HG03175 (cell line): ENCODE measurements at regions not wholly inside any gene's neighbourhood (a gene's known extent, or its start where the extent isn't known, plus 50 kb on each side); places are given as distances from the start of the nearest gene placed in this dataset.

Experiments used
- ATAC-seq: cut with Tn5 transposase; IDR thresholded peaks from one replicate; pipeline ENCODE4 v1.9.1; 2021; ENCODE audit warnings: mild to moderate bottlenecking, moderate library complexity; ENCODE audit not compliant: unreplicated experiment

GRCh38 chr9:90307891-90308290 lies 334.7 kb downstream of the DIRAS2 start:
- ATAC-seq = no peak

DNA sequence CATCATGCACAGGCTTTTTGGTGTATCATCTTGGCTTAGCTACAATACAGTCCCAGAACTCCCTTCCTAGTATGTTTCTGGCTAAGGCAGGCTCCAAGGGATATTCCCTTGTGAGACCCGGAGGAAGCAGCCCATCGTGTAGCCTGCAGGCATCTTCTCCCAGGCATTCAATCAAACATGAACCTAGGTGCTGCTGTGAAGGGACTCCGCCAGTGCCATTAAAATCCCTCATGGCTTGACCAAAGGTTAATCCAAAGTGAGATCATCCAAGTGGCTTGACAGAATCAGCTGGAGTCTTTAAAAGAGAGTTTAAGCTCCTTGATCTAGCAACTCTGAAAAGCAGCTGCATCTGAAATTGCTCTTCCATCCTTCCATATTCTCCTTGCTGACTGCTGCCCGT lies 333.9 kb downstream of the DIRAS2 start:
- no peak for ATAC-seq

DNA sequence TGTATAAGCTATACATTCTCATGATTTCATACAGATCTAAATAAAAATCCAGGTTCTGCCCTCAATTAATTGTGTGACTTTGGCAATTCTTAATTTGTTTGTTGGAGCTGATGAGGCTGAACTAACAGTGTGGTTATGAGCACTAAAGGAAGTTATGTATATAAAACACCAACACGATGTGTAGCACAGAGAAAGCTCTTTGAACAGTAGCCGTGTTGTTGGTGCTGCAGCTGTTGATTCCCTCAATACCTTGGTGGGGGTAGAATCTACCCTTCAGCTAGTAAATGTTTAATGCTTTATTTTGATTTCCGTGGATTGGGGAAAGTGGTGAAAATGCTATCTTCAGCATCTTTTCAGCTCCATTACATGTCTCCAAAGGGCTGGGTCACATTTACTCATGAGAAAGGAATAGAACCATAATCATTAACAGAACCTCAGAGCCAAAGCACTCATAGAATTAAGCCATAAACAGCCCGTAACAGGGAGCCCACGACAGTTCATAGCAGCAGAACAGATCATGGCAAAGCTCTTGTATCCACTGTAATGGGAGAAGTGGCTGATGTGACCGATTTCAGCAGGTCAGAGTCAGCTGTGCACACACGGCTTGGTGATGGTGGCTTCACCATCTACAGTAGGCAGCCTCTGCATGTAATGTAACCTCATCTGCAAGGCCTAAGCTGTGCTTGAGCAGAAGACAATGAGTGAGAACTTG lies 332.7 kb downstream of the DIRAS2 start:
- ATAC-seq = no peak

DNA sequence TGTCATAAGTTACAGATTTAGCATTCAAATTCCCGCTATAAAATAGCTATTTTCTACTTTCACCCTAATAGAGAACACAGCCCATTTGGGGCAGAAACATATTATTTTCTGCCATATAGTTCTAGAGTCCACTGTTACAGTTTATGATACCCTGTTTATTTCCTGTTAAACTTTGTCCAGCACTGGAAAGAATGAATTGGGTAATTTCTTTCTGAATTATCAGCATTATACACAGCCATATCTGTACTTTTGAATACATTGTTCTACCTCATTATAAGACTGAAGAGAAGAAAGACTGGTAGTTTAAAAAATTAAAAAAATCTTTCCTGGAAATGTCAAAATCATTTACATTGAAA lies 332.1 kb downstream of the DIRAS2 start:
- ATAC-seq = no peak

DNA sequence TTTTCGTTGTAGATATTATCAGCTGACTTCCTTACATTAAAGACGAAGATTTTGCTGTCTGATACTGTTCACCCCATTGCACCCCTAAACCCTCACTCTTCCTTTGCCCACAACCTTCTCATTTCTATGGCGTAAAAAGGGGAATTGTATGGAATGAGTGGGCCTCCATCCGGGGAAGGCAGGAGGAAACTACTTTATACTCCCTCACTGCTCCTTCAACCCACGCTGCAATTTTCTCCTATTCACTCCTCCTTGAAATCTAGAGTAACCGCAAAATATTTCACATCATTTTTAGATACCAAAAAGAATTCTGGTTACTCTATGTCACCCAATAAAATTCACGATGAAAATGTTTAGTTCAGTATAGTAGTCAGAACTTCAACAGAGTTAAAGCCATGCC lies 330.8 kb downstream of the DIRAS2 start:
- no peak for ATAC-seq

DNA sequence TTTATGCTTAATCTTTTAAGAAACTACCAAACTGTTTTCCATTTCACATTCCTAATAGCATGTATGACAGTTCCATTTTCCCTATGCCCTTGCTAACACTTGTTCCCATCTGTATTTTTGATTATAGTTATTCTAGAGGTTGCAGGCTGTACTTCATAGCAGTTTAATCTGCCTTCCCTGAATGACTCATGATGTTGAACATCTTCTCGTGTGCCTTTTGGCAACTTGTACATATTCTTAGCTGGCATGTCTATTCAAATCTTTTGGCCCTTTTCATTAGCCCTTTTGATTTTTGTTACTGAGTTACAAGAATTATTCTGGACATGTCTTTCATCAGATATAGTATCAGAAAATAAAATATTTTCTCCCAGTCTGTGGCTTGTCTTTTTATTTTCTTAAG lies 320.3 kb downstream of the DIRAS2 start:
- no peak for ATAC-seq

- ATAC-seq = no peak
Measured at GRCh38 chr9:90325913-90326653, 316.5 kb downstream of the DIRAS2 start.

GRCh38 chr9:90330231-90330630 lies 312.4 kb downstream of the DIRAS2 start:
- ATAC-seq = no peak

DNA sequence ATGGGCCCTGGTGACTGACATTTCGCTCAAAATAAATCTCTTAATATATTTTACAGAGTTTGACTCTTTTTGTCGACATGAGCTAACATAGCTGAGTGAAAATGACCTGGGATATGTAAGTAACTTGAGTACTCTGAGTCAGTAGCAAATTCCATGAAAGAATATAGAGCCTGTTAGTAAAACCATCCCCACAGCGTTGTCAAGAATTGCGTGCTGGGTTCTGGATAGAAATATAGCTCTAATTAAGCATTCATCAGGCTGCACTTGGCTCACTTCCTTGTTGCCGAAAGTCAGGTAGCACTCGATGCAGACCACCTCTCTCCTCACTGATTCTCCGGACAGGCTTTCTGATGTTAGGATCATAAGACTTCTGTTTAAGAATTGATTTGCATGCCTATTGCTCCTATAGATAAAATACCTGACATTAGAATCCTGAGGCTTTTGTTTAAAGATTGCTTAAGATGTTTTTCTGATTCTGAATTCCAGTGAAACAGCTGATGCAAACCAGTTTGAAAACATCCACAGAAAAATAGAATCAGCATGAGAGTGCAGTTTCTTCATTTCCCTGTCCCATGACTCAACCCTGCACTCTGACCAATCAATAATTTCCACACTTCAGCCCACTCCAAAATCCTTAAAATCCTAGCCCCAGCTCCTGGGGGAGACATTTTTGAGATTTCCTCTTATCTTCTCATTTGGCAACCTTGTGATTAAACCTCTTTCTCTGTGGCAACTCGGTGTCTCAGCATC lies 310.6 kb downstream of the DIRAS2 start:
- no peak for ATAC-seq

DNA sequence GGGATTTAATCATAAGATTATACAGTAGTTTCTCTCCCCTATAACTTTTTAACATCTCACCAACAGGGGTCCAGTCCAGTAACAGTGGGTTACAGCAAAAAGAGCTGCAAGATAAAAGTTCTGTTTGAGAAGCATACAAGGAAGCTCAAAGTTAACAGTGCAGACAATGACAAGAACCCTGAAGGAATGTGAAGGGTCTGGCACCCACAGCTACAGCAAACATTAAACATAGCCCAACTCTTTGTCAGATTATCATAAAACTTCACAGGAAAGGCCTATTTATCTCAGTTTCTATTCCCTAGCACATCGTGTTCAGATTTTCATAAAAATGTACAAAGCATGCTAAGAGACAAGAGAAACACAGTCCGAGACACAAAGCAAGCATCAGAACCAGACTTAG lies 309.4 kb downstream of the DIRAS2 start:
- ATAC-seq = no peak

- no peak for ATAC-seq
Measured at GRCh38 chr9:90340421-90340820, 302.2 kb downstream of the DIRAS2 start.

DNA sequence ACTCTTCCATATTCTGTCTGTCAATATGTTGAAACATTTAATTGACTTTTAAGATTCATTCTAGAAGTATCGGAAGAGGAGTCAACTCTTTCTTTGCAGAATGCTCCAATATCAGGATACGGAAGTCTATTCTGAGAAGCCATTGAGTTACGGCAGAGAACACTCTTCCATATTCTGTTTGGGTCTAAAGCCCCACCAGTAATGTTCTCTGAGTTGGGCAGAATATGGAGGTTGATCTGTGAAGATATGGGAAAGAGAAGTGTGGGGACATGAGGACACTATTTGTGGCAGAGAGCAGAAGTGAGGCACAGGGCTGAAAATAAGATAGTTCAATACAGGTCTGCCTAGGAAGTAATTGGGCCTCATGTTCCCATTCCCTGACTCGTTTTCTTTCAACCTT lies 300.0 kb downstream of the DIRAS2 start:
- ATAC-seq = no peak

DNA sequence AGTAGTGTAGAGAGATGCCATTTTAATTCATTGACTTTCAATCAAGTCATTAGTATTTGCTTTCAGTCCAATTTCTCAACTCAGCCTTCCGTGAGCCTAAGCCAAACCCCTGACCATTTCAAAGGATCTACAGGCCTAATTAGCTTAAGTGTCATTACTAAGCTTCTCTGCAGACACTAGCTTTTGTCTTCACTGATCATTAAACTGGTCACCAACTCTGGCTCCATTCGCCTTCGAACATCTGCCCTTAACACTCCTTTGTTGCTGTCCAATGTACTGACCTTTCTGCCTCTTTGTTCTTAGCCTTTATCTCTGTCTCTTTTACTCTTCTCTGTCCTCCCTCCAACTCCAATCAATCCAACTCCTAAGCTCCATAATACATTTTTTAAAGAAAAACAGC lies 299.3 kb downstream of the DIRAS2 start:
- ATAC-seq = no peak

DNA sequence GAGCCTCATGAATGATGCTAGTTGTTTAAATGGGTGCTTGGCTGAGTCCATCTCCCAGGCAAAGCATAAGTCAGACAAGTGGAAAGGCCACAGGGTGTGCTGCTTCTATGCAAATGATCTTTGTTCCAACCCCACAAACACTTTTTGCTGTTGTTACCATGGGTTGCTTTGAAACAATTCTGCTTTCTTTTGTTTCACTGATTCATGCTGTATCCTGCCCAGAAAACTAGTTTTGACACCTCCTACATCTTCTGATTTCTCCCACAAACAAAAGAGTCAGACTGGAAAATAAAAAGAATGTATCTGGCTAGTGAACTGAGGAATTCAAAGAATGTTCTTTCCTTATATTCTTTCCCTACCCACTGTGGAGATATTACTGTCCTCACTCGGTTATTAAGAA lies 298.6 kb downstream of the DIRAS2 start:
- no peak for ATAC-seq

DNA sequence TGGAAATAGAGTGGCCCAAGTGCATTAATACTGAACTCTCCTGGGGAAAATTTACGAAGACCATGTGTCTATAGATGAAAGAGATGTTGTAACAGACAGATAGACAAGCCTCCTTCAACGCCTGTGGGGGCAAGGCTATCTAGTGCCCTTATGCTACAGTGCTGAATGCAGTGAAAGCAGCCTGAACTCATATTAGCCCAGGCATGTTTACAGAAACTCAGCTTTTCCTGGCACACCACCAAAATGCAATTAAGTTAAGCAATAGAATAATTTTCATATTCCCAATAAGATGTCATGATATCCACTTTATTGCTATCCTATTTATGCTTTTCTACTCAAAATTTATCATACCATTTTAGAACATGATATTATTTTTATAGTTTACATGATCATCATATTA lies 277.0 kb downstream of the DIRAS2 start:
- ATAC-seq = no peak

DNA sequence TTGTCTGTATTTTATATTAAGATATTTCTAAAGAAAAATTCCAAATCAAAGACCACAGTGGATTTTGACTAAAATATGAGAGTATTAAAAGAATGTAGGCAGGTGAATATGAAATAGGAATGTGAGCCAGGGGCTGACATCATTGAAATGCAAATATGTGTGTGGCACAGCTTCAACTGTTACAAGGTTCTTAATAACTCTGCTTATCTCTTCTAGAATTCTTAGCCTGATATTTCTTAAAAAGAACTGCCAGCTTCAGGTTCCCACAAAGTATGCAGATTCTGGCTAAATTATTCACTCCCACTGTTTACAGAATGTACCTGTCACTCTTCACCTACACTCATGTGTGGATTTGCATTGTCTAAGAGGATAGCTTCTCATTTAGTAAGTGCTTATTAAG lies 274.4 kb downstream of the DIRAS2 start:
- no peak for ATAC-seq

- ATAC-seq = no peak
Measured at GRCh38 chr9:90368928-90369327, 273.7 kb downstream of the DIRAS2 start.

DNA sequence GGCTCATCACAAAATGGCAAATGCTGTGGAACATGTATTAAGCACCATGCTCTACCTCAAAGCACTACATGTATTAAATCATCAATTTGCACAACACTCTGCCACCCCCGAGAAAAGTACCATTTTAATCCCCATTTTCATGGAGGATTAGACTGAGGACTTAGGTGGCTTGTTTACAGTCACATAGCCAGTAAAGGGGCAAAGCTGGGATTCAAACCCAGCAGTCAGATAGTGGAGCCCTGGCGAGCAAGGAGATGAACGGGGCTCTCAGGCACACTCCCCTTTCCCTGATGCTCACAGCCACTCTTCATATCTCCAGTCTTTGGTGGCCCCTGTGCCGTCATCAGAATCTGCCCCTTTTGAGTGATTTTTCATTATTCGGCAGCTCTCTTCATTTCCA lies 262.9 kb downstream of the DIRAS2 start:
- ATAC-seq = no peak

- ATAC-seq = no peak
Measured at GRCh38 chr9:90385146-90385545, 257.5 kb downstream of the DIRAS2 start.

GRCh38 chr9:90393365-90394152 lies 249.1 kb downstream of the DIRAS2 start:
- no peak for ATAC-seq

DNA sequence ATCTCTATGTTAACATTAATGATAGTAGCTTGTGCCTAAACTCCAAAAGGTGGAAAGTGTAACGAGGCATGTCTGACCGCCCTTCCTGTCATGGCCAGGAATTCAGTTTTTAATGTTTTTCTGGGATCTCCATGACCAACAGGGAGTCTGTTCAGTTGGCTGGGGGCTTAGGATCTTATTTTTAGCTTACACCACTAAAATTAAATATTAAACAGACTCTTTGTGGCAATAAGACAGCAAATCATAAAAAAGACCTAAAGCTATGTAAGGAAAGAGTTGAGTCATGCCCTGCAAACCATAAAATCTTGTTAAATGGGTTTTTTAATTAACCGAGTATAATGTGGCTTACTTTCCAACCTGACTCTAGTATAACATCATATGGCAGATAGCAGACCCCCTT lies 247.8 kb downstream of the DIRAS2 start:
- no peak for ATAC-seq
